Fibroblast of pulmonary artery (primary cell): ENCODE measurements at regions not wholly inside any gene's neighbourhood (a gene's known extent, or its start where the extent isn't known, plus 50 kb on each side); places are given as distances from the start of the nearest gene placed in this dataset.

Experiments
- DNase-seq: peaks from one replicate; pipeline ENCODE4 v3.0.0-alpha.2; 2010; ENCODE audit warnings: low read depth
- H3K4me3 ChIP-seq: replicated peaks from 2 replicates; pipeline ENCODE4 v1.5.1; 2011; ENCODE audit warnings: low read depth, mild to moderate bottlenecking, control low read depth, low read length, moderate library complexity
- TF ChIP-seq, protein P1 (sequence below): IDR thresholded peaks from 2 replicates; pipeline ENCODE4 v1.5.1; 2011; ENCODE audit warnings: mild to moderate bottlenecking, control low read depth, low read length, inconsistent platforms; ENCODE audit errors: missing control alignments

DNA sequence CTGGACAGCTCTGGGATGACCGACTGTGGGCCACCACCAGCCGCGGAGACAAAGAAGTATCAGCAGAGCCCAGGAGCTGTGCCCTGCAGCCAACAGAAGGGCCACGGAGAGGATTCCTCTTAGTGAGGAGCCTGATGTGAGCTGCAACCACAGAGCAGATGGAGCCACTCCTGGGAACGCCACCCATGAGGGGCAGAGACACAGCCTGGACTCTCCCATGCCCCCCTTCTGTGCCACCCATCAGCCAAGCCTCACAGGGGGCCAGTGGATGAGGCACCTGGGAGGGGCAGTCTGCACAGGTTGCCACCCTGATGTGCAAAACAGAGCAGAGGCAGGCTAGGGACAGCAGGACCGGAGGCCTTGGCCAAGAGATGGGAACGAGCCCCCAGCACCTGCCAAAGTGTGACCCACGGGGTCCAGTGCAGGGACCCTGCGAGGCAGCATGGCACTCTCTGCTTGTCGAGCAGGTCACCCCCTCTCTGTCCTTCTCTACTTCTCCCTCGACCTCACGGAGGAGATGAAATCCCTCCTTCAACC, 380.7 kb upstream of the IRX1 start:
- no peak for DNase-seq
- no peak overlapping the region for H3K4me3 ChIP-seq
- TF ChIP-seq, protein P1, sequence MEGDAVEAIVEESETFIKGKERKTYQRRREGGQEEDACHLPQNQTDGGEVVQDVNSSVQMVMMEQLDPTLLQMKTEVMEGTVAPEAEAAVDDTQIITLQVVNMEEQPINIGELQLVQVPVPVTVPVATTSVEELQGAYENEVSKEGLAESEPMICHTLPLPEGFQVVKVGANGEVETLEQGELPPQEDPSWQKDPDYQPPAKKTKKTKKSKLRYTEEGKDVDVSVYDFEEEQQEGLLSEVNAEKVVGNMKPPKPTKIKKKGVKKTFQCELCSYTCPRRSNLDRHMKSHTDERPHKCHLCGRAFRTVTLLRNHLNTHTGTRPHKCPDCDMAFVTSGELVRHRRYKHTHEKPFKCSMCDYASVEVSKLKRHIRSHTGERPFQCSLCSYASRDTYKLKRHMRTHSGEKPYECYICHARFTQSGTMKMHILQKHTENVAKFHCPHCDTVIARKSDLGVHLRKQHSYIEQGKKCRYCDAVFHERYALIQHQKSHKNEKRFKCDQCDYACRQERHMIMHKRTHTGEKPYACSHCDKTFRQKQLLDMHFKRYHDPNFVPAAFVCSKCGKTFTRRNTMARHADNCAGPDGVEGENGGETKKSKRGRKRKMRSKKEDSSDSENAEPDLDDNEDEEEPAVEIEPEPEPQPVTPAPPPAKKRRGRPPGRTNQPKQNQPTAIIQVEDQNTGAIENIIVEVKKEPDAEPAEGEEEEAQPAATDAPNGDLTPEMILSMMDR = no peak

DNA sequence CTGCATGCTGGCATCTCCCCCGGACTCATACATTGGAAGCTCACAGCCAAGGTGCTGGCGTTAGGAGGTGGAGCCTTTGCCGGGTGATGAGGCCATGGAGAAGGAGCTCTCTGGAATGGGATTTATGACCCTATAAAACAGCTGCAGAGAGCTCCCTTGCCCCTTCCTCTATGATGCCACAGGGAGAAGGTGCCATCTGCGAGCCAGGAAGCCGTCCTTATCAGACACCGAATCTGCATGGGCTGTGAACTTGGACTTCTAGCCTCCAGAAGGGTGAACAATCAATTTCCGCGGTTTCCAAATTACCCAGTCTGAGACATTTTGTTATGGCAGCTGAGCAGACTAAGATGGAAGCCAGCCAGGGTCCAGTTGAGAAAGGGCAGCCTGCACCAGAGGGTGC, 381.2 kb upstream of the IRX1 start:
- TF ChIP-seq, protein P1 = no peak
- DNase-seq = no peak
- H3K4me3 ChIP-seq = no peak overlapping the region

DNA sequence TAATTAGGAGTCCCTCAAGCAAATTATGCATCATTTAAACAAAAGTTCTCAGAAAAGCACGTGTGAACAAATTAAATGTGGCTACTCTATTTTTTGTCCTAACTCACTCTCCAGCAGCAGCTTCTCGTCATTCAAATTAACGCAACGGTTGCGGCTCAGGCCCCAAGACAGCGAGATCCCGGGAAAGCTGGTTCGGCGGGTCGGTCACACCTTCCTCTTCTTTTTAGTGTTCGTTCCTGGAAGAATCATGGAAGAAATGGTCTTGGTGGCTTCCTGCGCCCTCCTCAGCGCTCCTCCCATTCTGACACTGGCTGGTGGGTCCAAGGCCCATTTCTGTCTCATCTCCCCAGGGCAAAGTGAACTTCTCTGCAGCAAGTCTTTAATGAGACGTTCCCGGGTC, 382.8 kb upstream of the IRX1 start:
- no peak for DNase-seq
- H3K4me3 ChIP-seq = no peak overlapping the region
- TF ChIP-seq, protein P1 = no peak

DNA sequence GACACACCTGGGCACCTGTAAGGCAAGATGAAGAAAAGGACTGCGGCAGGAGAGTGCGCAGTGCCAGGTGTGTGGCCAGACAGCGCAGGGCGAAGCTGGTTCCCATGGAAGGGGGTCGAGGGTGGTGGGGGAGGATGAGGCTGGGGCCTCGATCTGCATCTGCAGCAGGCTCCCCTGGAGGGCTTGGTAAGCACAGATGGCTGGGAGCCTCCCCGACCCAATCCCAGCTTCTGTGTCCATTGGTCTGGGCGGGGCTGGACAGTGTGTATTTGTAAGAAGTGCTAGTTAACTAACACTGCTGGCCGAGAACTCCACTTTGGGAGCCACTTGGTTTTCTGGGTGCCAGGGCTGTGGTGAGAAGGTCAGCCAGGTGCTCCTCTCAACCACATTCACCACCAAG, 385.1 kb upstream of the IRX1 start:
- no peak overlapping the region for H3K4me3 ChIP-seq
- DNase-seq = no peak
- TF ChIP-seq, protein P1 = no peak

DNA sequence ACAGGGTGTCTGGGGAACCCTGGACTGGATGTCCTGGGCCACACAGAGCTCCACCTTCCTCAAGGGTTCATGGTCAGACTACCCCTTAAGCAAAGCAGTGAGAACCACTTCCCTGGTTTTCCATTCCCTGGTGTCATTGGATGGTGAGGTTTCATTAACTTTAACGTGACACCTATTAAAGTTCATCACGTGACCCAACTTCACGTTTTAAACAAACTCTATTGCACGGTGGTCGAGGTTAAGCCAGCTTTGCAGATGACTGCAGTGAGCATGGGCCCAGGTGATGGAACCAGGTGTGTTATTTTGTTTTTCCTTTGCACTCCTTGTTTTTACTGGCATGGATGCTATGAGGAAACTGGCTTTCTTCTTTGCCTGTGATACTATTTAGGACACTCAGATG, 385.7 kb upstream of the IRX1 start:
- no peak for DNase-seq
- H3K4me3 ChIP-seq = no peak overlapping the region
- TF ChIP-seq, protein P1 = no peak

DNA sequence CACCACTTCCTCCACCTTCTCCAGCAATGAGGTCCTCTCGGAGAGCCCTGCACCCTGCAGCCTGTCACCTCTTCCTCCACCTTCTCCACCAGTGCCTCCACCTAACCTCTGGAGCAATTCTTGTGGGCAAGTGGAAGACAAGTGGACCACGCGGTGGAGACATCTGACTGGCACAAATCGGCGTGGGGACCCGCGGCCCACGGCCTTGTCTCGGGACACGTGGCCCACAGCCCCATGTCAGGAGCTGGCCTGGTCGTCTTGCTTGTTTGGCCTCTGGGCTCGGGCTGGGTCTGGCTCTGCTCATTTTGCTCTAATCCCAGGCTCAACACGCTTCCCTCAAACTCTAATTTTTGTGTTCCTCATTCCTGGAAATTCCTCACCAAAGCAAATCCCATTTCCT, 393.1 kb upstream of the IRX1 start:
- TF ChIP-seq, protein P1 = no peak
- DNase-seq = no peak
- no peak overlapping the region for H3K4me3 ChIP-seq

DNA sequence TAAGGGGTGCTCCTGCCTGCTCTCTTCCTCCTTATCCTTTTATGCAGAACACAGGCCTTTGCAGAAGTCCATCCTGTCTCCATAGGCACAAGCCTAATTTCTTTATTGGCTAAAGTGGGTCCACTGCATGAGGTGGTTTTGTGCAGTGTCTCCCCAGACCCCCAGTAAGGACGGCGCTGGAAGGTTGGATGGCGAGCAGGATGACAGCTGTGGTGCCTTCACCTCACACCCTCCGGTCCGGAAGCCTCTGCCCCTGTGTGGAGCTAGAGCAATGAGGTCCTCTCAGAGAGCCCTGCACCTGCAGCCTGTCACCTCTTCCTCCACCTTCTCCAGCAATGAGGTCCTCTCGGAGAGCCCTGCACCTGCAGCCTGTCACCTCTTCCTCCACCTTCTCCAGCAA, 393.7 kb upstream of the IRX1 start:
- H3K4me3 ChIP-seq = no peak overlapping the region
- TF ChIP-seq, protein P1 = no peak

More for the DNA sequence above, 393.7 kb upstream of the IRX1 start:
- no peak for DNase-seq
